ENCODE measurements at regions not wholly inside any gene's neighbourhood (a gene's known extent, or its start where the extent isn't known, plus 50 kb on each side); places are given as distances from the start of the nearest gene placed in this dataset.
"Not testable (repeated sequence)": the region's sequence is repeated elsewhere in the genome, so short reads cannot be mapped to it uniquely, and the experiment has no call there.

DNA sequence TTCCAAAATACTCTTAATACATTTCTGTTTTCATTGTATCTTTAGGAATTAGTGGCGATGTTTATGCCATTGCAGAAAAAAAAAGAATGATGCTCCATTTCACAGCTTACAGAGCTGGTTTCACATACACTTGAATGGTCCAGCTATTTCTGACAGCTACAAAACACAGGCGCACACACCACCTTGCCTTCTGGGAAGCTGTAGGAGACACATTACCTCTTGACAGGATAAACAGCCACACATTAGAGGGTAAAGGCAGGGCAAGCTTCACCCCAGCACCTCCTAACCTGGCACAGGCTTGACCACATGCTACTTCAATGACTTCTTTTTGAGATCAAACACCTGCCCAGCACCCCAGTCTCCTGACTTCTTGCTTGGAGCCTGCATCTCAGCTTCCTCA is 73.2 kb upstream of the PLGLB2 start:
- not testable (repeated sequence) for TF ChIP-seq POLR2A (IDR thresholded peaks at IDR 0.05; ENCODE audit: low read length); GATA1 (IDR thresholded peaks at IDR 0.05; ENCODE audit: low read depth, low read length)
